ENCODE measurements at regions not wholly inside any gene's neighbourhood (a gene's known extent, or its start where the extent isn't known, plus 50 kb on each side); places are given as distances from the start of the nearest gene placed in this dataset.

DNA sequence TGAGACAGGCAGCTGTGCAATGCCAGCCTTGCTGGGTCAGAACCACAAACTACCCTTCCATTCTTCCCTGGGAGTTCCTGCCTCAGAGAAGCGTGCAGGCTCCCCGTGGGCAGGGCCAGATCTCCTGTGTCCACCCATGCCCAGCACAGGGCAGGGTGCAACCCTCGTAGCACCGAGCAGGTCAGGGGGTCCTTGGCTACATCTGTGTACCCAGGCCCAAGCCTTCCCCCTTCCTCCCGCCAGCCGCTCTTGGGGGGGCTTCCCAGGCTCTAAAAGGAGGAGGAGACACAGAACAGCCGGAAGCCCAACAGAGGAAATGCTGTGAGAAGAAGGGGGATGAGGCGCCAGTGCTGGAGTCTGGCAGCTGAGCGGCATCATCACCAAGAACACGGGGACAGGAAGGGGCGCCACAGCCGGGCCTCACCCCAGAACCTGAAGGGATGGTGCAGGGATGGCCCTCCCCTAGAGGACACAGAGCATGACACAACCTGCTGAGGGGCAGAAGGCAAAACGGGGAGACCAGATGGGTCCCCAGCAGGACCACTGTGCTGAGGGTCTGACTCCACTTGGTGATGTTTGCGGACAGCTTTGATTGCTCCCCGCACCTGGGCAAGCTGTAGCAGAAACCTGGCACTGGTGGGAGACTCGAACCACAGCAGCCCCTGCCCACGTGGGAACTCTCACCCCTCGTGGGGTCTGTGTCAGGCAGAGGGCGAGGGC is 233.2 kb downstream of the NPHP4 start:
- no peak for DNase-seq (ENCODE audit: extremely low read depth, low read depth)
- TF ChIP-seq CTCF (IDR thresholded peaks at IDR 0.05; ENCODE audit: low read depth, low read length): no peak

DNA sequence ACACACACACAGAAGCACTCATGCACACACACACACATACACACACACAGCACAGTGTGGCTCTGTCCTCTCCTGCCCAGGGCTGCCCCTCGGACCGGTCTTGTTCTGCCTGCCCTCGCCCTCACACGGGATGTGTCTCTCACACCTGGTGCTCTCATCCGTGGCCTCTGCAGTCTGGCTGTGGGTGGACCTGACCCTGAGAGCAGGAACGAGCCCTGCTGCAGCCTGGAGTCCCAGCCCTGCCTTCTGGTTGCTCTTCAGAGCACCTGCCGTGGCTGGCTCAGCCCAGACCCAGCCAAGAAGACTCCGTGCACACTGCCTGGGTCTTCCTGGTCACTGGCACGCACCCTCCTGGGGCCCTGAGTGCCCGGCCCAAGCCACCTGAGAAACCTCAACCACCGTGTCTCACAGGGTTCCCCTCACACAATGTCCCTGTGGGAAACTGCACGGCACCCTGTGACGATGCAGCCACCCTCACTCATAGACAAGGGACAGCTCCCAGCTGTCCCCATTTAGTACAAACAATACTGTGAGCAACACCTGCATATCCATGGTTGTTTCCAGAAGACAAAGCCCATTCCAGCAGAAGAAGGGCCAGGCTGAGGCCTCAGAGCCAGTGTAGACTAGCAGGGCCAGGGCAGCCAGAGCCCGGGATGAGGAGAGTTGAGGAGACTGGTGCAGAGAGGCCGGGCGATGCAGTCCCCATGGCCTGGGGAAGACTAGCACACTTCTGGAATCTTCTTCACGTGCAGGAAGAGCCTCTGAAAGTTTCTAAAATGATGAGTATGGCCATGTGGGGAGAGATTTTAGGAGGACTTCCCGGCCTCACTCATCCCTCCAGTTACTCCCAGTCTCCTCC is 234.0 kb downstream of the NPHP4 start:
- DNase-seq (ENCODE audit: extremely low read depth, low read depth): no peak

GRCh38 chr1:5757187-5757805 is 234.9 kb downstream of the NPHP4 start:
- TF ChIP-seq CTCF (IDR thresholded peaks at IDR 0.05; ENCODE audit: low read depth, low read length): no peak

More for the DNA sequence above, 234.0 kb downstream of the NPHP4 start:
- TF ChIP-seq CTCF (IDR thresholded peaks at IDR 0.05; ENCODE audit: low read depth, low read length): no peak

GRCh38 chr1:5756434-5757186 is 235.6 kb downstream of the NPHP4 start:
- TF ChIP-seq CTCF (IDR thresholded peaks at IDR 0.05; ENCODE audit: low read depth, low read length): no peak

More at GRCh38 chr1:5757187-5757805, 234.9 kb downstream of the NPHP4 start:
- no peak for DNase-seq (ENCODE audit: extremely low read depth, low read depth)

DNA sequence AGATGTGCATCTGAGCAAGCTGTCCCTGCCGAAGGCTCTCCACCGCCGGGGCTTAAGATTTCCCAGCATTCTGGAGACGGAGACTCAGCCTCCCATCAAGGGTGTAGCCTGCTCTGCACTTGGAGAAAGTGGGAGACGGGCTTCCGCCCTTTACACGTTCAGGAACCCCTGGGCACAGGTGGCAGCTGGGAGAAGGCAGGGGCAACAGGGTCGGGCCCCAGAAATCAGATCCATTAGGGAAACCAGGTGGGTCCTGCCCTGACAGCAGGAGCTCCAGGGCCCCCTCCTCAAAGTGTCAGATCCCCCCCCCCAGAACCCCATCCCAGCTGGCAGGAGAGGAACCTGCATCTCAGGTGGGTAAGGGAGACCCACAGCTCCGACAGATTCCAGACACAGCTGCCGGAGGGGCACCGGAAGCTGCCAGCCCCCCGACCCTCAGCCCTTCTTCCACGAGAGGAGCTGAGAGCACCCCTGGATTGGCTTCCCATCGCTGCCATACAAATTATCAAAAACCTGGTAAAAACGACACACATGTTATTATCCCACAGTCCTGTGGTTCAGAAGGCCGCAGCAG is 236.6 kb downstream of the NPHP4 start:
- TF ChIP-seq CTCF (IDR thresholded peaks at IDR 0.05; ENCODE audit: low read depth, low read length): no peak
- no peak for DNase-seq (ENCODE audit: extremely low read depth, low read depth)

More at GRCh38 chr1:5756434-5757186, 235.6 kb downstream of the NPHP4 start:
- no peak for DNase-seq (ENCODE audit: extremely low read depth, low read depth)

DNA sequence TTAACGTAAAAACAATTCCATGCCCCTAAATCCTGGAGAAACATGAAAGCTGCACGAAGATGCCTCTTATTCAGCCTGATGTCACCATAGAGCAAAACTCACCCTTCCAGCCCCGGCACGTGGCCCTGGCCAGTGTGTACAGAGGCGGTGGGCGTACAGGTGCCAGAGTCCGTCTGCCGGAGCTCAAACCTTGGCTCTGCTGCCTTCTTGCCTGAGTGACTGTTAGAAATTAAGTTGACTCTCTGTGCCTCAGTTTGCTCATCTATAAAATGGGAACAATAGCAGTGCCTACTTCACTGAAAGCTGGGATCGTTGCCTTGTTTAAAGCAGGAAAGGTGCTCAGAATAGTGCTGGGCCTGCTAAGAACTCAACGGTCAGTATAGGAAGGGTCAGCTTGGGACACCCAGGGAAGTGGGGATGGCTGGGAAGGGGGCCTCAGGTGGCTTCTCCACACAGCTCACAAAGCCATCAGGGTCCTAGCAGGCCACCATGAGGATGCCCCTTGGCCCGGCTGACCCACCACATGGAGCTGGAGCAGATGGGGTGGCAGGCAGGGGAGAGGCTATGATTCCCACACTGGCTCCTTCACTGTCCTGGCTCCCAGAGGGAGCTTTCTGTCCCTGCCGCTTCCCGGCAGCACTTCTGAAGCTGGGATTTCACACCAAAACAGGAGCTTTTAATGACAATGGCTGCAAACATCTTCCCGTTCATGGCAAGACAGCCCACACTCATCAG is 237.2 kb downstream of the NPHP4 start:
- no peak for TF ChIP-seq CTCF (IDR thresholded peaks at IDR 0.05; ENCODE audit: low read depth, low read length)
- no peak for DNase-seq (ENCODE audit: extremely low read depth, low read depth)

Measured in AG09319 (cell line).